Peyer's patch (tissue), 4 donors: ENCODE measurements at regions not wholly inside any gene's neighbourhood (a gene's known extent, or its start where the extent isn't known, plus 50 kb on each side); places are given as distances from the start of the nearest gene placed in this dataset.

Experiments used
- DNase-seq, 3 donors: peaks; one replicate each; pipeline ENCODE4 v3.0.0-alpha.2; 2017 to 2019
- H3K27ac ChIP-seq, 4 donors: fragments of 200-600 bp; sonication (generic); one replicate each; pipeline ENCODE4 v1.5.1; 2016 to 2019
- H3K27me3 ChIP-seq, 2 donors: fragments of 200-600 bp; sonication (generic); one replicate each; pipeline ENCODE4 v1.5.1; 2019
- H3K36me3 ChIP-seq, 3 donors: fragments of 200-600 bp; sonication (generic); one replicate each; pipeline ENCODE4 v1.5.1; 2016 to 2019
- H3K4me1 ChIP-seq, 4 donors: fragments of 200-600 bp; sonication (generic); one replicate each; pipeline ENCODE4 v1.5.1; 2016 to 2019
- H3K4me3 ChIP-seq, 4 donors: fragments of 200-600 bp; sonication (generic); 1 replicate in 3 of 4; 2 replicates in 1 of 4; pipeline ENCODE4 v1.5.1; 2016 to 2019; ENCODE audit warnings: mild to moderate bottlenecking in 1 of 4
- H3K9me3 ChIP-seq, 4 donors: fragments of 200-600 bp; sonication (generic); one replicate each; pipeline ENCODE4 v1.5.1; 2016 to 2019; ENCODE audit warnings: mild to moderate bottlenecking in 1 of 4
- CTCF ChIP-seq, 6 experiments: fragments of 450-650 bp in 4 of 6; fragments of 200-600 bp in 2 of 6; sonication (generic) in 1 of 6; IDR thresholded peaks; one replicate each; pipeline ENCODE4 v1.5.1; 2017 to 2019; ENCODE audit warnings: antibody characterized with exemption in 6 of 6, mild to moderate bottlenecking in 3 of 6, moderate library complexity in 1 of 6
- POLR2A ChIP-seq, 2 donors: fragments of 450-650 bp; IDR thresholded peaks; one replicate each; pipeline ENCODE4 v1.5.1; 2017; ENCODE audit warnings: antibody characterized with exemption in 2 of 2, mild to moderate bottlenecking in 2 of 2, moderate library complexity in 2 of 2

- no peak for TF ChIP-seq CTCF (IDR thresholded peaks at IDR 0.05)
- TF ChIP-seq POLR2A (IDR thresholded peaks at IDR 0.05), result no peak
- no peak for DNase-seq
- no peak overlapping the region for H3K4me3 ChIP-seq
- no peaks in the 10 kb centered on the region for H3K9me3 ChIP-seq
- H3K4me1 ChIP-seq, result no peaks in the 10 kb centered on the region
- H3K36me3 ChIP-seq, result no peaks in the 10 kb centered on the region
- H3K27me3 ChIP-seq, result no peaks in the 10 kb centered on the region
- H3K27ac ChIP-seq, result no peak overlapping the region
Measured at GRCh38 chr6:12394170-12394569, 104.0 kb downstream of the EDN1 start.

- no peak for DNase-seq
- no peaks in the 10 kb centered on the region for H3K36me3 ChIP-seq
- H3K4me1 ChIP-seq, result no peaks in the 10 kb centered on the region
- H3K9me3 ChIP-seq, result no peaks in the 10 kb centered on the region
- no peak for TF ChIP-seq POLR2A (IDR thresholded peaks at IDR 0.05)
- TF ChIP-seq CTCF (IDR thresholded peaks at IDR 0.05), result peak in 2 of 6 experiments; percentile 0 to 13
- H3K27me3 ChIP-seq, result no peaks in the 10 kb centered on the region
- no peak overlapping the region for H3K27ac ChIP-seq
- no peak overlapping the region for H3K4me3 ChIP-seq
Measured at GRCh38 chr6:12395898-12396297, 105.7 kb downstream of the EDN1 start.

GRCh38 chr6:12401200-12401599 lies 111.0 kb downstream of the EDN1 start:
- H3K27me3 ChIP-seq, result no peaks in the 10 kb centered on the region
- no peak for TF ChIP-seq CTCF (IDR thresholded peaks at IDR 0.05)
- TF ChIP-seq POLR2A (IDR thresholded peaks at IDR 0.05), result no peak
- no peaks in the 10 kb centered on the region for H3K4me1 ChIP-seq
- no peak overlapping the region for H3K4me3 ChIP-seq
- H3K27ac ChIP-seq, result no peak overlapping the region
- DNase-seq, result no peak
- no peaks in the 10 kb centered on the region for H3K9me3 ChIP-seq
- no peaks in the 10 kb centered on the region for H3K36me3 ChIP-seq

GRCh38 chr6:12403201-12403826 lies 113.2 kb downstream of the EDN1 start:
- Histone ChIP-seq H3K4me1 (no peaks in the 10 kb centered on the region), H3K36me3 (no peaks in the 10 kb centered on the region), H3K9me3 (no peaks in the 10 kb centered on the region), H3K4me3 (no peak overlapping the region), H3K27me3 (no peaks in the 10 kb centered on the region), H3K27ac (no peak overlapping the region)
- TF ChIP-seq POLR2A (IDR thresholded peaks at IDR 0.05) (no peak), CTCF (IDR thresholded peaks at IDR 0.05) (peak in 1 of 6 experiments; percentile 15)
- peak in 1 of 3 donors; percentile 51 for DNase-seq

- DNase-seq, result no peak
- Histone ChIP-seq H3K27me3 (no peaks in the 10 kb centered on the region), H3K4me3 (no peak overlapping the region), H3K27ac (no peak overlapping the region), H3K4me1 (no peaks in the 10 kb centered on the region), H3K9me3 (no peaks in the 10 kb centered on the region), H3K36me3 (no peaks in the 10 kb centered on the region)
- no peak for TF ChIP-seq POLR2A (IDR thresholded peaks at IDR 0.05)
- no peak for TF ChIP-seq CTCF (IDR thresholded peaks at IDR 0.05)
Measured at GRCh38 chr6:12403947-12404647, 113.9 kb downstream of the EDN1 start.
